LNCAP (cell line): ENCODE measurements at regions not wholly inside any gene's neighbourhood (a gene's known extent, or its start where the extent isn't known, plus 50 kb on each side); places are given as distances from the start of the nearest gene placed in this dataset.

ENCODE experiments used
- CTCF ChIP-seq: fragments of 450-650 bp; IDR thresholded peaks from 2 replicates; pipeline ENCODE4 v1.5.1; 2017; ENCODE audit warnings: mild to moderate bottlenecking

- no peak for TF ChIP-seq CTCF
These were observed 633.8 kb downstream of the PTPRC start for GRCh38 chr1:199272628-199273086.

DNA sequence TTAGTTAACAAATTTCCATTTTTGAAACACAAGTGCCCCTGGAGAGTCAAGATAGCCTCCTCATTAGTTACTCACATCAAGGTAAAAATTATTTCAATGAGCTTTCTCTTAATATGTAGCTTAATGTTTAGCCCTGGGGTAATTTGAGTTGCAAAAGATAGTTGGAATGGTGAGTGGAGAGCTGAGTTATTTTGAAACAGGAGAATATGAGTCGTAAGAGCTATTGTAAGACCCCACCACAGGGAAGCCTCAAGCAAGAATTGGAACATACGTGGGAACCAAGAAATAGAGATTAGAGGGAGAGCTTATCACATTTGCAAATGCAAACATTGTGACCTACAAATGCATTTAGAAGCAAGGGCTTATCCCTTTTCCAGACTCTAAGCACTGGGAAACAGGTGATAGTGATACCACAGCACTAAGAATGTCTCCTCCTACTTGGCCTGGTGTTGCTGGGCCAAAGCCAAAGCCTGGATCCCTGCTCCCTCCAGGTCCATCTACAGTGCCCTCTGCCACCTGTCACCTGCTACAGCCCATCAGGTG is 635.1 kb downstream of the PTPRC start:
- no peak for TF ChIP-seq CTCF

DNA sequence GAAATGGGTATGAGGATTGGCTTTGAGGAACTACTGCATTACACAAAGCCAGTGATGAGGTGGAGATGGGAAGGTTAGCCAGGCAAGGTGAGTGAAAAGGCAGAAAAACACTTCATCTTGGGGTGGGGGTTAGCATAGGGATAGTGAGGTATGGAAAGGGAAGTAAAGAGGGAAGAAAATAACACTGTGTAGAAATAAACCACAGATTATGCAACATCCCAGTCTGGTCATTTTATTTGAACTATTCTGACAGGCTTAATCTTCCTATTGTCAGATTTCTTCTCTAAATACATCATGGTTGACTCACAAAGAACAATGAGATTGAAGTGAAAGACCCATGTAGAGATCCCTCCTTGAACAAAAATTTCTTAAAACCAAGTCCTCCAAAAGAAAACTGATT is 640.2 kb downstream of the PTPRC start:
- no peak for TF ChIP-seq CTCF

DNA sequence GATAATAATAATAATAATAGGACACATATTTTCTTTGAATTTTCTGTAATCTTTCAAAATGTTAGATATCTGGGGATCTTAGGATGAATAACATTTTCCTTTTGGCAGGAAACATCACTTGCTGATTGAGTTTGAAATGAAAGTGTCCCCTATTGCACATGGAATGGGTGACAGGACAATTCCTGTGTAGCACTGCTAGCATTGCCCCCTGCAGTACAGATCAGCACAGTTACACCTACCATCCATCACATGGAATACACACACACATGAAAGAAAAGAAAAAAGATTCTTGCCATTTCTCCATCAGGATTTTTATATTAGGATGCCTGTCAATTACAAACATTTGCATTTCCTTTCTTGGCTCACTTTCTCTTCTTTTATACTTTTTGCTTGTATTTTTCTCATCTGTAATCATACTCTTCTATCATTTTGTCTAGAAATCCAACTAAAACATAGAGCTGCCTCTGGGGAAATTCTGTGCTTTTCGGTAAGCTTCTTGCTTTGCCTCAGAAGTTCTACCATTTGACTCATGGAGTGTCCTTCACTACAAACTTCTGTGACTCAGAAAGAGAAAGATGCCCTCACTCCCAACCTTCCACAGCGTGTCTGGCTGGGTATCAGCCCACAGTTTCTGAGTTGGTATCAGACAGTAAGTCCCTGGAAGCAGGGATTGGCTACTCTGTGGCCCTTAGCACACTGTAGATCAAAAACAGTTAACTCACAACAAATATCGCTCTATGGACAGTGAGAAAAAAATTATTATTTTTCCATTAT is 641.2 kb downstream of the PTPRC start:
- TF ChIP-seq CTCF: no peak

GRCh38 chr1:199282751-199283305 is 644.0 kb downstream of the PTPRC start:
- TF ChIP-seq CTCF: no peak

GRCh38 chr1:199283794-199284193 is 645.0 kb downstream of the PTPRC start:
- no peak for TF ChIP-seq CTCF

- TF ChIP-seq CTCF: no peak
These were observed 648.4 kb downstream of the PTPRC start for GRCh38 chr1:199287206-199287605.
